IPS-15b (cell line): ENCODE measurements at regions not wholly inside any gene's neighbourhood (a gene's known extent, or its start where the extent isn't known, plus 50 kb on each side); places are given as distances from the start of the nearest gene placed in this dataset.
"Not testable (repeated sequence)": the region's sequence is repeated elsewhere in the genome, so short reads cannot be mapped to it uniquely, and the experiment has no call there.

ENCODE experiments used
- H3K27me3 ChIP-seq: one replicate; pipeline ENCODE4 v1.6.1; 2013; ENCODE audit warnings: low read length; ENCODE audit not compliant: control insufficient read depth, insufficient read depth
- H3K36me3 ChIP-seq: one replicate; pipeline ENCODE4 v1.6.1; 2013; ENCODE audit warnings: low read length; ENCODE audit not compliant: control insufficient read depth, insufficient read depth
- H3K4me1 ChIP-seq: one replicate; pipeline ENCODE4 v1.6.1; 2013; ENCODE audit warnings: mild to moderate bottlenecking, low read length; ENCODE audit not compliant: control insufficient read depth, insufficient read depth
- H3K4me3 ChIP-seq: one replicate; pipeline ENCODE4 v1.5.1; 2013; ENCODE audit warnings: low read depth, low read length
- H3K9ac ChIP-seq: one replicate; pipeline ENCODE4 v1.6.1; 2013; ENCODE audit warnings: low read depth, mild to moderate bottlenecking, low read length
- H3K9me3 ChIP-seq: one replicate; pipeline ENCODE4 v1.6.1; 2013; ENCODE audit warnings: mild to moderate bottlenecking, low read length; ENCODE audit not compliant: control insufficient read depth, insufficient read depth

GRCh38 chr7:10649120-10649519 is 324.6 kb upstream of the PHF14 start:
- H3K36me3 ChIP-seq, H3K9me3 ChIP-seq, H3K4me1 ChIP-seq: not testable (repeated sequence)

DNA sequence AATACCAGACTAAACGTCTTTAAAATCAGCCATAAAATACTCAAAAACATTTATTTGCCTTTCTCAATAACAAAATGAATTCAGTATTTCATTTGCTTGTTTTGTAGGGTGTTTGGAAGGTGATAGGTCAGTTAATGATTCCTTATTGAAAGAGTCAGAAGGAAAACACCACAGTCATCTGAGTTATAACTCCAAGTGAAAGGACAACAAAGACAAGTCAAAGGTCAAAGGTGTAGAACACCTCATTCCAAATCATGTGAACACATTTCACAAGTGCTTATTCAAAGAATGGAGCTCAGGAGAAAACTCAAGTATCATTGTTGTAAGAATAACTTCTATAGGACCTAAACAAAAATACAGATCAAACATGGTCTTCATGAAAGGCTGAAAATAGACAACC is 318.6 kb upstream of the PHF14 start:
- no peaks in the 10 kb centered on the region for H3K36me3 ChIP-seq
- no peaks in the 10 kb centered on the region for H3K27me3 ChIP-seq
- no peaks in the 10 kb centered on the region for H3K9me3 ChIP-seq
- no peak overlapping the region for H3K9ac ChIP-seq
- H3K4me1 ChIP-seq = peaks cover 5% of the 10 kb centered on the region
- H3K4me3 ChIP-seq = no peak overlapping the region

More at GRCh38 chr7:10649120-10649519, 324.6 kb upstream of the PHF14 start:
- H3K4me3 ChIP-seq, H3K9ac ChIP-seq, H3K27me3 ChIP-seq: not testable (repeated sequence)

DNA sequence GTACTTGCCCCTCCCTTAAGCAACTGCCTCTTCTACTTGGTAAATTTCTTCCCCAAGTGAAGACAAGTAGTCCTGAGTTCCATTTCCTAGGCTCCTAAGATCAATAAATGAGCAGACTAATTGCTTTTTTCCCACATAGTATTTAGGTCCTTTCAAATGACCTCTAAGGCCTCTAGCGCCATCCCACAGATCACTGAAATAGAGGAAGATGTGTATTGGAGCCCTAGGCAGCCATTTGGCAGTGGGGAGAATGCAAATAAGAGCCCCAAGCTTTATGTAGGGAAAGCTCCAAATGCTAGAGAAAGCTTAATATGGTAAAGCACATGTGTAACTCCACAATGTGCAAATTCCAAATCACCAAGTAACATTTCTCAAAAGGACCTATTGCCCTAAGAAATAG is 316.5 kb upstream of the PHF14 start:
- Histone ChIP-seq H3K9ac (no peak overlapping the region), H3K4me3 (no peak overlapping the region)

GRCh38 chr7:10657837-10658236 is 315.8 kb upstream of the PHF14 start:
- Histone ChIP-seq H3K9me3 (no peaks in the 10 kb centered on the region), H3K36me3 (no peaks in the 10 kb centered on the region), H3K9ac (no peak overlapping the region), H3K4me3 (no peak overlapping the region), H3K27me3 (no peaks in the 10 kb centered on the region), H3K4me1 (peaks cover 5% of the 10 kb centered on the region)

More for the DNA sequence above, 316.5 kb upstream of the PHF14 start:
- Histone ChIP-seq H3K4me1 (peaks cover 5% of the 10 kb centered on the region), H3K36me3 (no peaks in the 10 kb centered on the region), H3K27me3 (no peaks in the 10 kb centered on the region), H3K9me3 (no peaks in the 10 kb centered on the region)

GRCh38 chr7:10662491-10662890 is 311.2 kb upstream of the PHF14 start:
- H3K4me3 ChIP-seq = no peak overlapping the region
- peaks cover under 1% of the 10 kb centered on the region for H3K4me1 ChIP-seq
- H3K9me3 ChIP-seq = no peaks in the 10 kb centered on the region
- H3K9ac ChIP-seq = no peak overlapping the region
- H3K27me3 ChIP-seq = no peaks in the 10 kb centered on the region
- no peaks in the 10 kb centered on the region for H3K36me3 ChIP-seq

DNA sequence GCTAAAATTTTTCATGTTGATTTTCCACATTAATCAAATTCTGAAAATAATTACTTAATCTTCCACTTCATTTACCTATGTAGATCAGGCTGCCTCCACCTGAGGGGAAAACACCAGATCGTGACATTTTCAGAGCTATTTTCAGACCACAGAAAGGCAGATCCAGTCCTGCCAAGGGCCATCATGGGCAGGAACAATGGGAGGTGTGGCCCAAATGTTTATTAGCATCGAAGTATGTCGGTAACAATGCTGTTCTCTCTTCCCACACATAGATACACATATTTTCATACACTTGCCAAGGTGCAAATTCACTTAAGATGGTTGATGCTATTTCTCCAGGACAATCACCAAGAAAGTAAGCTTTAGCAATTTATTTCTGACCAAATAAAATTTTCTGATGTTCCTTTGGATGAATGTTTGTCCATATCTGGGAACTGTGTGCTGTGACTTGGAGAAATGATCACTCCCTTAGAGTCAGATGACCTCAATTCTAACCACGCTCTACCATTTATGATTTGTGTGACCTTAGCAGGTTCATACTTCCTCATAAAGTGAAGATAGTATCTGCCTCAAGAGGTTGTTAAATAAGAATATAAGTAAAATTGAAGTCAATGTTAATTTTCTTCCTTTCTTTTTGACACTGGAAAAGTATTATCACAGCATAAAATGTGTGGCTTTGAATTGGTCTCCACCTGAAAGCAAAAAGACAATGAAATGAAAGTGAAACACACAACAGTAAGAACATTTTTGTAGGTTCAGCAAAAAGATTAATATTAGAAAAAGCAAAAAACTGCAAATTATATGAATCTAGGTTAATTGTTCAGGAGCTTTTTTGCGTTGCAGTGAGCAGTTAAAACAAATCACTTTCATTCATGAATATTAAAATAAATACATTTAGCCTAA is 310.4 kb upstream of the PHF14 start:
- no peaks in the 10 kb centered on the region for H3K4me1 ChIP-seq
- H3K27me3 ChIP-seq = no peaks in the 10 kb centered on the region
- H3K9me3 ChIP-seq = no peaks in the 10 kb centered on the region
- no peaks in the 10 kb centered on the region for H3K36me3 ChIP-seq
- no peak overlapping the region for H3K9ac ChIP-seq
- no peak overlapping the region for H3K4me3 ChIP-seq

GRCh38 chr7:10672186-10672585 is 301.5 kb upstream of the PHF14 start:
- Histone ChIP-seq H3K9ac (no peak overlapping the region), H3K27me3 (no peaks in the 10 kb centered on the region), H3K4me3 (no peak overlapping the region), H3K9me3 (no peaks in the 10 kb centered on the region), H3K4me1 (no peaks in the 10 kb centered on the region), H3K36me3 (no peaks in the 10 kb centered on the region)

DNA sequence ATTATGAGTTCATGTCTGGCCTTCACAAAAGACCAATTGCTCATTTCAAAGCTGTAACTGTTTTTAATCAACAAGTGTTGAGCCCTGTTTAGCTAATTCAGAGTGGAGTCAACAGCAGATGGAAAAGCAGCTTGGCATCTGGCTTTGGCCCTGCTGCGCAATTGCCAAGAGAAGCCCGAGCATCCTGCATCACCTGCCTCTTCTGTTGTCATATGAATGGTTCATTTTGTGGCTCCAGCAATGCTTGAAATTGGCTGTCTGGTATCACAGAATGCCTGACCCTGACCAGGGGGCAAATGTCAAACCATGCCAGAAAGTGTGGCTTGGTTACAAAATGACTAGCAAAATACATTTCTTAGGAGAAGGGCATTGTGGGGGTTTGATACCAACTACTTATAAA is 296.5 kb upstream of the PHF14 start:
- H3K9me3 ChIP-seq = no peaks in the 10 kb centered on the region
- H3K4me1 ChIP-seq = no peaks in the 10 kb centered on the region
- no peak overlapping the region for H3K9ac ChIP-seq
- H3K27me3 ChIP-seq = no peaks in the 10 kb centered on the region
- no peak overlapping the region for H3K4me3 ChIP-seq
- no peaks in the 10 kb centered on the region for H3K36me3 ChIP-seq

- Histone ChIP-seq H3K36me3 (no peaks in the 10 kb centered on the region), H3K9me3 (no peaks in the 10 kb centered on the region), H3K27me3 (no peaks in the 10 kb centered on the region), H3K4me1 (no peaks in the 10 kb centered on the region), H3K9ac (no peak overlapping the region), H3K4me3 (no peak overlapping the region)
Measured at GRCh38 chr7:10677668-10678232, 295.9 kb upstream of the PHF14 start.

DNA sequence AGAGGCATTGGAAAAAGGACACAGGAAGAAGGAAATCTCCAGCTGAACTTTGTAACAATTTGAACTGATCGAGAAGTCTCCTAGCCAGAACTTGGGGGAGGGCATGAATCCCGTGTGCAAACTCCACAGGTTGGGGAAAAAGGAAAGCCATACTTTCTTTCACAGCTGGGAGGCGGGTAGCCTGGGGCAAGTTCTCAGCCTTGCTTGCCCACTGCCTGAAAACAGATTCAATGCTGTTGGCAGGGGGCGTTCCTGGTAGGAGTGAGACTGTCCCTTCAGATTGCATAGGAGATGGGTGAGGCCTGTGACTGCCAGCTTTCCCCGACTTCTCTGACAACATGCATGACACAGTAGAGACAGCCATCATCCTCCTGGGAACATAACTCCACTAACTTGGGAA is 289.1 kb upstream of the PHF14 start:
- H3K9me3 ChIP-seq = no peaks in the 10 kb centered on the region
- no peak overlapping the region for H3K9ac ChIP-seq
- H3K27me3 ChIP-seq = no peaks in the 10 kb centered on the region
- H3K4me1 ChIP-seq = no peaks in the 10 kb centered on the region
- H3K4me3 ChIP-seq = no peak overlapping the region
- no peaks in the 10 kb centered on the region for H3K36me3 ChIP-seq

DNA sequence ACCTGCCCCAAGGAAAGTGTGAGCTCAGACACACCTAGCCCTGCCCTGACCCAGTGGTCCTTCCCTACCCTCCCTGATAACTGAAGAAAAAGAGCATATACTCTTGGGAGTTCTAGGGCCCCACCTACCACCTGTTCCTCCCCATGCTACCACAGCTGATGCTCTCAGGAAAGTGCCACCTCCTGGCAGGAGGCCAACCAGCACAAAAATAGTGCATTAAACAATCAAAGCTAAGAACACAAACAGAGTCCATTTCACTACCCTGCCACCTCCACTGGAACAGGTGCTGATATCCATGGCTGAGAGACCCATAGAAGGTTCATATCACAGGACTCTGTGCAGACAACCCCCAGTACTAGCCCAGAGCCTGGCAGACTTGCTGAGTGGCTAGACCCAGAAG is 288.6 kb upstream of the PHF14 start:
- Histone ChIP-seq H3K36me3 (no peaks in the 10 kb centered on the region), H3K4me1 (no peaks in the 10 kb centered on the region), H3K9ac (no peak overlapping the region), H3K27me3 (no peaks in the 10 kb centered on the region), H3K9me3 (no peaks in the 10 kb centered on the region), H3K4me3 (no peak overlapping the region)

GRCh38 chr7:10688544-10688943 is 285.1 kb upstream of the PHF14 start:
- no peaks in the 10 kb centered on the region for H3K9me3 ChIP-seq
- no peak overlapping the region for H3K9ac ChIP-seq
- H3K36me3 ChIP-seq = no peaks in the 10 kb centered on the region
- H3K4me3 ChIP-seq = no peak overlapping the region
- H3K27me3 ChIP-seq = no peaks in the 10 kb centered on the region
- H3K4me1 ChIP-seq = no peaks in the 10 kb centered on the region
